ENCODE measurements at regions not wholly inside any gene's neighbourhood (a gene's known extent, or its start where the extent isn't known, plus 50 kb on each side); places are given as distances from the start of the nearest gene placed in this dataset.

GRCh38 chr1:3954170-3955169 lies 54.4 kb upstream of the C1orf174 start:
- Mint-ChIP-seq H3K9me3 (no peaks in the 10 kb centered on the region), H3K4me3 (no peak overlapping the region), H3K4me1 (ENCODE audit: low read depth) (no peaks in the 10 kb centered on the region), H3K27ac (no peak overlapping the region), H3K36me3 (ENCODE audit: low read depth) (no peaks in the 10 kb centered on the region), H3K27me3 (peaks cover 47% of the 10 kb centered on the region)
- no peak for DNase-seq

- Mint-ChIP-seq H3K4me3 (no peak overlapping the region), H3K36me3 (ENCODE audit: low read depth) (no peaks in the 10 kb centered on the region), H3K9me3 (no peaks in the 10 kb centered on the region), H3K27ac (no peak overlapping the region), H3K27me3 (peaks cover 41% of the 10 kb centered on the region), H3K4me1 (ENCODE audit: low read depth) (no peaks in the 10 kb centered on the region)
- no peak for DNase-seq
These were observed 55.2 kb upstream of the C1orf174 start for GRCh38 chr1:3955196-3955772.

- peaks cover 37% of the 10 kb centered on the region for H3K27me3 Mint-ChIP-seq
- no peaks in the 10 kb centered on the region for H3K4me1 Mint-ChIP-seq (ENCODE audit: low read depth)
- no peak overlapping the region for H3K27ac Mint-ChIP-seq
- no peaks in the 10 kb centered on the region for H3K36me3 Mint-ChIP-seq (ENCODE audit: low read depth)
- no peak for DNase-seq
- no peak overlapping the region for H3K4me3 Mint-ChIP-seq
- no peaks in the 10 kb centered on the region for H3K9me3 Mint-ChIP-seq
These were observed 56.6 kb upstream of the C1orf174 start for GRCh38 chr1:3956527-3957170.

- Mint-ChIP-seq H3K4me3 (no peak overlapping the region), H3K27ac (no peak overlapping the region), H3K36me3 (ENCODE audit: low read depth) (no peaks in the 10 kb centered on the region), H3K9me3 (no peaks in the 10 kb centered on the region), H3K4me1 (ENCODE audit: low read depth) (no peaks in the 10 kb centered on the region), H3K27me3 (peaks cover 17% of the 10 kb centered on the region)
- no peak for DNase-seq
These were observed 59.3 kb upstream of the C1orf174 start for GRCh38 chr1:3959361-3959760.

GRCh38 chr1:3963554-3963953 lies 63.5 kb upstream of the C1orf174 start:
- H3K4me3 Mint-ChIP-seq: no peak overlapping the region
- H3K9me3 Mint-ChIP-seq: no peaks in the 10 kb centered on the region
- no peaks in the 10 kb centered on the region for H3K4me1 Mint-ChIP-seq (ENCODE audit: low read depth)
- H3K27me3 Mint-ChIP-seq: peaks cover 11% of the 10 kb centered on the region
- DNase-seq: no peak
- H3K36me3 Mint-ChIP-seq (ENCODE audit: low read depth): no peaks in the 10 kb centered on the region
- H3K27ac Mint-ChIP-seq: no peak overlapping the region

GRCh38 chr1:3965693-3966092 lies 65.6 kb upstream of the C1orf174 start:
- Mint-ChIP-seq H3K4me3 (no peak overlapping the region), H3K27ac (no peak overlapping the region), H3K4me1 (ENCODE audit: low read depth) (no peaks in the 10 kb centered on the region), H3K36me3 (ENCODE audit: low read depth) (no peaks in the 10 kb centered on the region), H3K27me3 (peaks cover 18% of the 10 kb centered on the region), H3K9me3 (no peaks in the 10 kb centered on the region)
- no peak for DNase-seq

- DNase-seq: no peak
- no peaks in the 10 kb centered on the region for H3K4me1 Mint-ChIP-seq (ENCODE audit: low read depth)
These were observed 68.8 kb upstream of the C1orf174 start for GRCh38 chr1:3968851-3969250.

GRCh38 chr1:3971981-3972380 lies 71.9 kb upstream of the C1orf174 start:
- Mint-ChIP-seq H3K27ac (no peak overlapping the region), H3K4me3 (no peak overlapping the region), H3K36me3 (ENCODE audit: low read depth) (no peaks in the 10 kb centered on the region), H3K9me3 (no peaks in the 10 kb centered on the region), H3K4me1 (ENCODE audit: low read depth) (no peaks in the 10 kb centered on the region), H3K27me3 (peaks cover 31% of the 10 kb centered on the region)
- no peak for DNase-seq

More at GRCh38 chr1:3968851-3969250, 68.8 kb upstream of the C1orf174 start:
- Mint-ChIP-seq H3K4me3 (no peak overlapping the region), H3K9me3 (no peaks in the 10 kb centered on the region), H3K27me3 (peaks cover 24% of the 10 kb centered on the region), H3K27ac (no peak overlapping the region), H3K36me3 (ENCODE audit: low read depth) (no peaks in the 10 kb centered on the region)

- no peaks in the 10 kb centered on the region for H3K9me3 Mint-ChIP-seq
- no peaks in the 10 kb centered on the region for H3K4me1 Mint-ChIP-seq (ENCODE audit: low read depth)
- no peaks in the 10 kb centered on the region for H3K36me3 Mint-ChIP-seq (ENCODE audit: low read depth)
- peaks cover 13% of the 10 kb centered on the region for H3K27me3 Mint-ChIP-seq
- H3K4me3 Mint-ChIP-seq: no peak overlapping the region
- no peak for DNase-seq
- no peak overlapping the region for H3K27ac Mint-ChIP-seq
These were observed 76.0 kb upstream of the C1orf174 start for GRCh38 chr1:3975903-3976630.

- Mint-ChIP-seq H3K27ac (no peak overlapping the region), H3K9me3 (no peaks in the 10 kb centered on the region), H3K4me1 (ENCODE audit: low read depth) (no peaks in the 10 kb centered on the region), H3K27me3 (peaks cover 17% of the 10 kb centered on the region), H3K4me3 (no peak overlapping the region), H3K36me3 (ENCODE audit: low read depth) (no peaks in the 10 kb centered on the region)
- no peak for DNase-seq
These were observed 76.7 kb upstream of the C1orf174 start for GRCh38 chr1:3976821-3977220.

GRCh38 chr1:3978196-3978989 lies 78.3 kb upstream of the C1orf174 start:
- no peak overlapping the region for H3K4me3 Mint-ChIP-seq

GRCh38 chr1:3978990-3979325 lies 78.9 kb upstream of the C1orf174 start:
- Mint-ChIP-seq H3K27ac (no peak overlapping the region), H3K27me3 (peaks cover 15% of the 10 kb centered on the region), H3K4me3 (no peak overlapping the region)

More at GRCh38 chr1:3978196-3978989, 78.3 kb upstream of the C1orf174 start:
- Mint-ChIP-seq H3K36me3 (ENCODE audit: low read depth) (no peaks in the 10 kb centered on the region), H3K27me3 (peaks cover 15% of the 10 kb centered on the region), H3K9me3 (no peaks in the 10 kb centered on the region), H3K4me1 (ENCODE audit: low read depth) (no peaks in the 10 kb centered on the region), H3K27ac (no peak overlapping the region)
- DNase-seq: no peak

GRCh38 chr1:3981261-3981660 lies 81.2 kb upstream of the C1orf174 start:
- Mint-ChIP-seq H3K9me3 (no peaks in the 10 kb centered on the region), H3K4me1 (ENCODE audit: low read depth) (no peaks in the 10 kb centered on the region), H3K27ac (no peak overlapping the region), H3K36me3 (ENCODE audit: low read depth) (no peaks in the 10 kb centered on the region), H3K4me3 (no peak overlapping the region), H3K27me3 (peaks cover 11% of the 10 kb centered on the region)
- no peak for DNase-seq

More at GRCh38 chr1:3978990-3979325, 78.9 kb upstream of the C1orf174 start:
- DNase-seq: no peak
- Mint-ChIP-seq H3K4me1 (ENCODE audit: low read depth) (no peaks in the 10 kb centered on the region), H3K9me3 (no peaks in the 10 kb centered on the region), H3K36me3 (ENCODE audit: low read depth) (no peaks in the 10 kb centered on the region)
